ENCODE measurements at regions not wholly inside any gene's neighbourhood (a gene's known extent, or its start where the extent isn't known, plus 50 kb on each side); places are given as distances from the start of the nearest gene placed in this dataset.
A peak's percentile ranks its signal among the peaks of the same experiment; 100 is the strongest.

DNA sequence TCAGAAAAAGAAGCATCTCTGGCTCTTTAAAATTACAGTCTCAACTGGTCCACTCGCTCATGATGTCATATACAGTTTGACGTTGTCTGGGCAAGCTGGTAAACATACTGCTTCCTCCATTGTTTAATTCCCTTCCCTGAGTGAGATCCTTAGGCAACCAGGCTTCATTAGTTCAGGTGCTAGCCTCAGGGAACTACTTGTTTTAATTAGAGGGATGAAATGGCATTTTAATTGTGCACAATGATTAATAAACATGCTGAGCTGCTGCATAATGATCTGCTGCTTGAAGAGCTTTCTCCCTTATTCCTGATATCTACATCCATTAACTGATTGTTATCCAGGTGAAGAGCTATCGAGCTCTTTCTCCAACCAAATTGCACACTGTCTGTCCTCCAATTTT lies 195.6 kb upstream of the ETAA1 start:
- no peak for TF ChIP-seq CTCF (IDR thresholded peaks at IDR 0.05; ENCODE audit: low read depth, low read length)
- Histone ChIP-seq H3K4me3 (no peak overlapping the region), H3K4me1 (ENCODE audit: low read depth) (no peaks in the 10 kb centered on the region), H3K27ac (no peak overlapping the region), H3K9me3 (ENCODE audit: low read depth) (no peaks in the 10 kb centered on the region), H3K27me3 (no peaks in the 10 kb centered on the region), H3K36me3 (no peaks in the 10 kb centered on the region)
- no peak for DNase-seq (ENCODE audit: low read depth in 1 of 2, low spot score in 1 of 2)

DNA sequence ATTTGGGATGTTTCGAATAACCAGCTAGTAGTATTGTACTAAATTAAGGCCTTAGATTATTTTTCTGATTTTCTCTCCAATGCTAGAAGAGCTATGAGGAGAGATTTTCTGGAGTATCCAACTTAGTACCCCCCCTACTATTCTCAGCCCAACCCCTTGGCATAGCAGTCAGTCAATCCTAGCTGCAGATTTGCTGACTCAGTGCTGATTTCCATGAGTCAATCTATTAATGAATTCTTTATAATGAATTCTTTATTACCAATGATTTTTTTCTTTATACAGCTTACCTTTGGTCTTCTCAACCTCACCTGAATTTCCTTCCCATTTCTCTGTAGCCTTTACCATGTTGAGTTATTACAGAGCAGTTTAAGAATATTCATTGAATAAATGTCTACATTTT lies 192.8 kb upstream of the ETAA1 start:
- TF ChIP-seq CTCF (IDR thresholded peaks at IDR 0.05; ENCODE audit: low read depth, low read length) = no peak
- Histone ChIP-seq H3K36me3 (no peaks in the 10 kb centered on the region), H3K4me1 (ENCODE audit: low read depth) (no peaks in the 10 kb centered on the region), H3K9me3 (ENCODE audit: low read depth) (no peaks in the 10 kb centered on the region), H3K27ac (no peak overlapping the region), H3K4me3 (no peak overlapping the region), H3K27me3 (no peaks in the 10 kb centered on the region)
- no peak for DNase-seq (ENCODE audit: low read depth in 1 of 2, low spot score in 1 of 2)

DNA sequence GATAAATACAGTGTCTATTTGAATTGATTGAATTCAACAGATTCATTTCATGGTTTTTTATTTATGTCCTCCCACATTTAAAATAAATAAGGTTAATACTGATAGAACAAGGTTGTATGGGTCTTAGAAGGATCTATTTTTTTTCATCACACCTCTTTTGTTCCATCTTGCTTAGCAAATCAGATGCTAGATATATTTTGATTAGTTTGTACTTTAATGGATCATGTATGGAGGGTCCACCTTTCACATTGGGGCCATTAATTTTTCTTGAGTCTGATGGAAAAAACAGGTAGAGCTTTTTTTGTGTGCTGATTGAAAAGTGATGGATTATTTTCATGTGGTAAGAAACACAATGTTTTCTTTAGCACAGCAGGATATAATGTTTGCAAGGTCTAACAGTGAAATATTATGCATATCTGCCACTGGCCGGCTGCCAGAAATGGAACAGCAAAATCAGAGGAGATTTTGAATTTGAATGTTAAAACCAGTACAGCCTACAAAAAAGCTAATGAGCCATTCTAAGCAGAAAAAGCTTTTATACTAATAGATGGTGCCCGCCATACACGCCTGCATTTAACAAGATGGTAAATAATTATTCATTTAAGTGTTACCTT lies 188.1 kb upstream of the ETAA1 start:
- Histone ChIP-seq H3K4me1 (ENCODE audit: low read depth) (no peaks in the 10 kb centered on the region), H3K27ac (no peak overlapping the region), H3K36me3 (no peaks in the 10 kb centered on the region), H3K27me3 (no peaks in the 10 kb centered on the region), H3K9me3 (ENCODE audit: low read depth) (no peaks in the 10 kb centered on the region), H3K4me3 (no peak overlapping the region)
- TF ChIP-seq CTCF (IDR thresholded peaks at IDR 0.05; ENCODE audit: low read depth, low read length) = no peak
- DNase-seq (ENCODE audit: low read depth in 1 of 2, low spot score in 1 of 2) = peak in 1 of 2 donors; percentile 6

DNA sequence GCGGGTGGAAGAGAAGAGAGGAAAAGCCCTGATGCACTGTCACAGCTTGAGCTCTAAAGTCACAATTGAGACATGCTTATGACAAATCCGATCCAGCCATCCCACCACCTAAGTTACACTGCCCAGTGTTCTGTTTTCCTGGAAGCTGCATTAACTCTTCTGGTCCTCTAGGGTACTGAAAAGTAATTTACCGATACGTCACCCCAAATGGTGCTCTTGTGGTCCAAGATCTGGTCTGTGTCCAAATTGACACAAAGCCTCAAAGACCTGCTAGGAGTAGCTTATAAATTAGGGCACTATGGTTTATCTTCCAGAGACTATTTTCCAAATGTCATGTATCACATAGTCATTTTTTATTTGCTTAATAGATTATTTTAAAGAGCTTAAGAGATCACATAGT lies 186.7 kb upstream of the ETAA1 start:
- no peak for TF ChIP-seq CTCF (IDR thresholded peaks at IDR 0.05; ENCODE audit: low read depth, low read length)
- Histone ChIP-seq H3K27me3 (no peaks in the 10 kb centered on the region), H3K4me3 (no peak overlapping the region), H3K4me1 (ENCODE audit: low read depth) (peaks cover 4% of the 10 kb centered on the region), H3K27ac (no peak overlapping the region), H3K9me3 (ENCODE audit: low read depth) (no peaks in the 10 kb centered on the region), H3K36me3 (no peaks in the 10 kb centered on the region)
- no peak for DNase-seq (ENCODE audit: low read depth in 1 of 2, low spot score in 1 of 2)

DNA sequence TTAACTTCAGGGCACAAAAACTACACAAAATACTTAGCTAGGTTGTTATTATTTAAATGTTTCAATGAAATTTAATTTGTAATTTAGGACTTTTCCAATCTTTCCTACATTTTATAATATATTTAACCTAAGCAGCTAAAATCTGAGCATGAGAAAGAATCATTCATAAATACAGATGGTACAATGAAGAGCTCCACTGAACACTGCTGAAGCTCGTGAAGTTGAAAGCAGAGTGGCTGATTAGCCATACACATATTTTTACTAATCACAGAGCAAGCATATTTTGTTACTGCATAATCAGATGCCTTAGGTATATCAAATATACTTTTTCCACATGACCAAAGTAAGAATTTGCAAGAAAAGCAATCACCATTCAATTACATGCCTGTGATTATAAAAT lies 184.9 kb upstream of the ETAA1 start:
- H3K27me3 ChIP-seq = no peaks in the 10 kb centered on the region
- no peaks in the 10 kb centered on the region for H3K9me3 ChIP-seq (ENCODE audit: low read depth)
- no peaks in the 10 kb centered on the region for H3K36me3 ChIP-seq
- H3K4me3 ChIP-seq = no peak overlapping the region
- TF ChIP-seq CTCF (IDR thresholded peaks at IDR 0.05; ENCODE audit: low read depth, low read length) = no peak
- DNase-seq (ENCODE audit: low read depth in 1 of 2, low spot score in 1 of 2) = no peak
- H3K4me1 ChIP-seq (ENCODE audit: low read depth) = peaks cover 21% of the 10 kb centered on the region
- H3K27ac ChIP-seq = no peak overlapping the region

DNA sequence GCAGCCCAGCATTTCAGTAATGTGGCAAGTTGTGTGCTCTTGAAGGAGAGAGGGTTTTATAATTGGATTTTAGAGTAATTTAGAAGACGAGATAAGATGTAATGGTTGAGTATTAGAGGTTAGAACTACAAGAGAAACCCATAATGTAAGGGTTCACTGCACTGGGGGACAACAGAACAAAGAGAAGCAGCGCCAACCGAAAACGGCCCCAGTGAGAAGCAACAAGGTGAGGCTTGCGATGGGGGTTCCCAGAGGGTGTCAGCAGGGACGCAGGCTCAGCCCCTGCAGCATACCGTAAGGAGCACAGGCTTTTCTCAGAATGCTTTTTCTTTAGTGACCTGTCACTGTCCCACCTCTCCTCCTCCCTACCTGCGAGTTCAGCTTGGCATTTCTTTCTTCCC lies 183.9 kb upstream of the ETAA1 start:
- TF ChIP-seq CTCF (IDR thresholded peaks at IDR 0.05; ENCODE audit: low read depth, low read length) = no peak
- no peaks in the 10 kb centered on the region for H3K27me3 ChIP-seq
- no peaks in the 10 kb centered on the region for H3K36me3 ChIP-seq
- H3K9me3 ChIP-seq (ENCODE audit: low read depth) = no peaks in the 10 kb centered on the region
- no peak overlapping the region for H3K27ac ChIP-seq
- no peak for DNase-seq (ENCODE audit: low read depth in 1 of 2, low spot score in 1 of 2)
- no peak overlapping the region for H3K4me3 ChIP-seq
- H3K4me1 ChIP-seq (ENCODE audit: low read depth) = peaks cover 21% of the 10 kb centered on the region

Data from cardiac muscle cell (in vitro differentiated cells and primary cell).